H1 (cell line): ENCODE measurements at regions not wholly inside any gene's neighbourhood (a gene's known extent, or its start where the extent isn't known, plus 50 kb on each side); places are given as distances from the start of the nearest gene placed in this dataset.

Experiments
- CTCF ChIA-PET: fragments of 300-600 bp; sonication (Branson Sonifier 250); formaldehyde crosslinking; loops from one replicate; lab custom pipeline; 2021; ENCODE audit not compliant: partially characterized antibody; lab: Charles Lee
- POLR2A ChIA-PET: fragments of 300-600 bp; sonication (Branson Sonifier 250); formaldehyde crosslinking; loops from one replicate; lab custom pipeline; 2021; ENCODE audit warnings: inconsistent platforms; ENCODE audit not compliant: partially characterized antibody; lab: Charles Lee
- DNase-seq, 2 experiments: peaks; one replicate each; pipeline versions ENCODE4 v3.0.0 to v3.0.0-alpha.2; 2010 to 2022; ENCODE audit warnings: low spot score in 2 of 2, low read depth in 1 of 2, mixed read lengths in 1 of 2
- FAIRE-seq: peaks from 2 replicates; lab custom pipeline; 2011; peaks lifted over from hg19 to GRCh38; lab: Jason Lieb, UNC
- H2AFZ ChIP-seq: 2 replicates; pipeline ENCODE4 v1.8.1; 2012; ENCODE audit warnings: low read length, inconsistent platforms
- H2AK5ac ChIP-seq: 2 replicates; pipeline ENCODE4 v1.6.1; 2013; ENCODE audit warnings: low read depth, low read length
- H2BK120ac ChIP-seq: replicated peaks from 2 replicates; pipeline ENCODE3; 2013; ENCODE audit warnings: low read depth, low read length, inconsistent platforms
- H2BK12ac ChIP-seq: 2 replicates; pipeline ENCODE4 v1.6.1; 2013; ENCODE audit warnings: low read depth, low read length
- H2BK15ac ChIP-seq: 2 replicates; pipeline ENCODE4 v1.6.1; 2013; ENCODE audit warnings: low read length
- H2BK20ac ChIP-seq: 2 replicates; pipeline ENCODE4 v1.6.1; 2013; ENCODE audit warnings: low read length
- H2BK5ac ChIP-seq: 2 replicates; pipeline ENCODE4 v1.6.1; 2013; ENCODE audit warnings: low read depth, low read length
- H3K14ac ChIP-seq: 2 replicates; pipeline ENCODE4 v1.6.1; 2013; ENCODE audit warnings: inconsistent platforms; ENCODE audit not compliant: insufficient read length
- H3K18ac ChIP-seq: 2 replicates; pipeline ENCODE4 v1.6.1; 2013; ENCODE audit warnings: low read length; ENCODE audit errors: extremely low read depth
- H3K23ac ChIP-seq: 2 replicates; pipeline ENCODE4 v1.6.1; 2013; ENCODE audit warnings: inconsistent platforms; ENCODE audit not compliant: insufficient read length
- H3K23me2 ChIP-seq: 2 replicates; pipeline ENCODE4 v1.6.1; 2013; ENCODE audit warnings: low read depth, low read length
- H3K27ac ChIP-seq: 2 replicates; pipeline ENCODE4 v1.6.1; 2011; ENCODE audit warnings: low read depth, low read length, inconsistent platforms
- H3K27me3 ChIP-seq, 4 experiments: replicated peaks in 1 of 4; 1 replicate in 1 of 4; 2 replicates in 3 of 4; pipeline versions ENCODE4 v1.6.1 to v1.8.1; 2011 to 2013; ENCODE audit warnings: low read length in 3 of 4, mild to moderate bottlenecking in 3 of 4, inconsistent platforms in 2 of 4, mixed read lengths in 2 of 4, moderate library complexity in 1 of 4; ENCODE audit not compliant: control insufficient read depth in 3 of 4, insufficient read depth in 3 of 4; ENCODE audit errors: extremely low read depth in 1 of 4
- H3K36me3 ChIP-seq, 4 experiments: 2 replicates each; pipeline versions ENCODE4 v1.6.1 to v1.8.1; 2011 to 2013; ENCODE audit warnings: mild to moderate bottlenecking in 4 of 4, low read length in 3 of 4, moderate library complexity in 2 of 4, control low read depth in 1 of 4, inconsistent platforms in 1 of 4; ENCODE audit not compliant: insufficient read depth in 4 of 4, control insufficient read depth in 2 of 4
- H3K4ac ChIP-seq: replicated peaks from 2 replicates; pipeline ENCODE3; 2013; ENCODE audit warnings: low read length, low read depth, mixed read lengths, inconsistent platforms; ENCODE audit not compliant: insufficient read length
- H3K4me1 ChIP-seq, 4 experiments: replicated peaks in 1 of 4; 1 replicate in 1 of 4; 2 replicates in 3 of 4; pipeline versions ENCODE4 v1.6.1 to v1.8.1; 2011 to 2013; ENCODE audit warnings: low read length in 3 of 4, inconsistent platforms in 2 of 4, mixed read lengths in 1 of 4; ENCODE audit not compliant: insufficient read depth in 4 of 4, control insufficient read depth in 3 of 4
- H3K4me2 ChIP-seq, 2 experiments: 2 replicates each; pipeline versions ENCODE4 v1.6.1 to v1.8.1; 2011 to 2013; ENCODE audit warnings: low read depth in 2 of 2, low read length in 2 of 2, control low read depth in 1 of 2, inconsistent platforms in 1 of 2, mild to moderate bottlenecking in 1 of 2; ENCODE audit not compliant: insufficient read depth in 1 of 2
- H3K4me3 ChIP-seq, 4 experiments: fragments of 200-600, 300-600 bp in 1 of 4; sonication (generic), shearing (Covaris generic), sonication (Bioruptor Twin) in 1 of 4; 2 replicates each; pipeline versions ENCODE4 v1.5.1 to v1.8.1; 2011 to 2016; ENCODE audit warnings: low read length in 4 of 4, low read depth in 3 of 4, control low read depth in 2 of 4, inconsistent platforms in 2 of 4, mild to moderate bottlenecking in 2 of 4, mixed read lengths in 1 of 4, moderate library complexity in 1 of 4; ENCODE audit not compliant: insufficient read depth in 2 of 4; ENCODE audit errors: extremely low read depth in 1 of 4
- H3K56ac ChIP-seq: replicated peaks from 2 replicates; pipeline ENCODE3; 2013; ENCODE audit warnings: low read depth, mild to moderate bottlenecking, mixed read lengths, low read length, inconsistent platforms; ENCODE audit not compliant: insufficient read length
- H3K79me1 ChIP-seq: 2 replicates; pipeline ENCODE4 v1.6.1; 2013; ENCODE audit warnings: low read depth, low read length, control low read depth
- H3K79me2 ChIP-seq, 2 experiments: 2 replicates each; pipeline versions ENCODE4 v1.6.1 to v1.8.1; 2012 to 2013; ENCODE audit warnings: low read length in 2 of 2, mild to moderate bottlenecking in 2 of 2, inconsistent platforms in 1 of 2; ENCODE audit not compliant: insufficient read depth in 2 of 2, control insufficient read depth in 1 of 2
- H3K9ac ChIP-seq, 4 experiments: replicated peaks in 1 of 4; 1 replicate in 1 of 4; 2 replicates in 3 of 4; pipeline versions ENCODE4 v1.6.1 to v1.8.1; 2011 to 2013; ENCODE audit warnings: low read depth in 3 of 4, low read length in 3 of 4, control low read depth in 2 of 4, mild to moderate bottlenecking in 2 of 4, moderate library complexity in 2 of 4, inconsistent platforms in 1 of 4; ENCODE audit errors: extremely low read depth in 1 of 4
- H3K9me3 ChIP-seq, 2 experiments: 2 replicates each; pipeline versions ENCODE4 v1.6.1 to v1.8.1; 2012 to 2013; ENCODE audit warnings: mild to moderate bottlenecking in 2 of 2, moderate library complexity in 2 of 2, control low read depth in 1 of 2, inconsistent platforms in 1 of 2, low read depth in 1 of 2, low read length in 1 of 2, mixed read lengths in 1 of 2; ENCODE audit not compliant: insufficient read depth in 2 of 2
- H4K20me1 ChIP-seq, 2 experiments: replicated peaks in 1 of 2; 2 replicates each; pipeline versions ENCODE3 to v1.8.1; 2011 to 2013; ENCODE audit warnings: inconsistent platforms in 2 of 2, low read length in 2 of 2, mild to moderate bottlenecking in 1 of 2; ENCODE audit not compliant: insufficient read depth in 2 of 2, control insufficient read depth in 1 of 2
- H4K5ac ChIP-seq: 2 replicates; pipeline ENCODE4 v1.6.1; 2013; ENCODE audit warnings: low read length, low read depth, mixed read lengths, inconsistent platforms; ENCODE audit not compliant: insufficient read length
- H4K8ac ChIP-seq: 2 replicates; pipeline ENCODE4 v1.8.0; 2013; ENCODE audit warnings: mild to moderate bottlenecking, moderate library complexity, low read length, inconsistent platforms; ENCODE audit not compliant: insufficient read depth; ENCODE audit errors: extremely low read depth
- H4K91ac ChIP-seq: replicated peaks from 2 replicates; pipeline ENCODE3; 2013; ENCODE audit warnings: low read length, mixed read lengths, inconsistent platforms; ENCODE audit not compliant: insufficient read length
- CTCF ChIP-seq, 3 experiments: IDR thresholded peaks; 1 replicate in 2 of 3; 2 replicates in 1 of 3; pipeline versions ENCODE4 v1.5.1 to v1.6.1; 2011; ENCODE audit warnings: low read length in 3 of 3, mild to moderate bottlenecking in 3 of 3, inconsistent platforms in 2 of 3, low read depth in 1 of 3, moderate library complexity in 1 of 3; ENCODE audit not compliant: insufficient read depth in 1 of 3; ENCODE audit errors: control extremely low read depth in 1 of 3
- GTF2F1 ChIP-seq: IDR thresholded peaks from 2 replicates; pipeline ENCODE4 v1.6.1; 2012; ENCODE audit warnings: low read depth, low read length, improper control_type of control experiment, borderline replicate concordance
- POLR2AphosphoS5 ChIP-seq: IDR thresholded peaks from 2 replicates; pipeline ENCODE4 v1.6.1; 2011; ENCODE audit warnings: low read depth, low read length
- RFX5 ChIP-seq: IDR thresholded peaks from 2 replicates; pipeline ENCODE4 v1.6.1; 2011; ENCODE audit warnings: low read depth, low read length, improper control_type of control experiment, borderline replicate concordance
- RNF2 ChIP-seq: fragments of 200-900, 300-1000 bp; sonication (generic); IDR thresholded peaks from 2 replicates; pipeline ENCODE4 v1.7.1; 2016; ENCODE audit warnings: borderline replicate concordance, low read depth, mild to moderate bottlenecking, antibody characterized with exemption, low read length; ENCODE audit not compliant: poor library complexity, severe bottlenecking; ENCODE audit errors: missing control alignments
- TAF1 ChIP-seq: IDR thresholded peaks from 2 replicates; pipeline ENCODE4 v1.6.1; 2011; ENCODE audit warnings: mild to moderate bottlenecking, low read depth, low read length
- TAF7 ChIP-seq: optimal IDR thresholded peaks from 2 replicates; pipeline ENCODE3; 2011; ENCODE audit warnings: low read depth, mild to moderate bottlenecking, inconsistent platforms, low read length, moderate library complexity, borderline replicate concordance
- WGBS, 2 experiments: shearing (Covaris generic) in 1 of 2; methylation state at CpG; one replicate each; pipeline versions ENCODE4 v1.1.6 to v1.1.7; 2013 to 2015; ENCODE audit warnings: low lambda C conversion rate in 2 of 2, mixed read lengths in 2 of 2, inconsistent platforms in 1 of 2, low coverage in 1 of 2, missing lambda C conversion rate in 1 of 2; ENCODE audit not compliant: insufficient replicate concordance in 2 of 2, insufficient coverage in 1 of 2, insufficient read length in 1 of 2; ENCODE audit errors: extremely low coverage in 1 of 2, missing lambda C conversion rate in 1 of 2; 5-methylcytosine and 5-hydroxymethylcytosine counted together

DNA sequence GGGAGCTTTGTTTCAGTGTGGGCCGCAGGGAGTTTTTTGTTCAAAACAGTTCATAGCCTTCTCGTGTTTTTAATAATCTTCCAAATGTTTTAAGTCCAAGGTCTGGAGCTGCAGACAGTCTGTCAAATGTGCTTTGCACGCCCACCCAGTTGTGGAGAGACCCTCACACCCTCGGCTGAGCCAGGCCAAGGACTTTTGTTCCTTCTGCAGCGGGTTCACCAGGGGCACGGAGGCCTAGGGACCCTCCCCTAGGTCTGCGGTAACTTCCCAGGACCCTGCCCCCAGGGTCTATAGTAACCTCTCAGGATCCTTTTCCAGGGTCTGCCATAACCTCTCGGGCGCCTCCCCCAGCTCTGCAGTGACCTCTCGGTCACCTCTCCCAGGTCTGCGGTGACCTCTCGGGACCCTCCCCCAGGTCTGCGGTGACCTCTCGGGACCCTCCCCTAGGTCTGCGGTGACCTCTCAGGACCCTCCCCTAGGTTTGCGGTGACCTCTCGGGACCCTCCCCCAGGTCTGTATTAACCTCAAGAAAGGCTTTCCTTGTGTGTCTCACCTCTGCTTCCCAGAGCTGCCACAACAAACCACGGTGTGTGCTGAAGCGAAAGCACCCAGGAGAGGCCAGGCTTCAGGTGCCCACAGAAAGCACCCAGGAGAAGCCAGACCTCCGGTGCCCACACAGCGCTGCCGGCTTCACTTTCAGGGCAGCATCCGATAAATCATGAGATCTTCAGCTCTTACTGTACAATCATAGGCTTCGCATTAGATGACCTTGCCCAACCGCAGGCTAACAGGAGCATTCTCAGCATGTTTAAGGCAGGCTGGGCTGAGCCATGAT is 301.9 kb upstream of the SALL3 start:
- no peak overlapping the region for H2BK5ac ChIP-seq

More for the DNA sequence above, 301.9 kb upstream of the SALL3 start:
- Histone ChIP-seq H4K8ac (no peak overlapping the region), H2AFZ (no peak overlapping the region), H3K4ac (no peak overlapping the region), H3K4me3 (no peak overlapping the region), H3K23ac (no peak overlapping the region), H3K4me1 (no peaks in the 10 kb centered on the region), H3K9me3 (no peaks in the 10 kb centered on the region; a peak in 1 of 4 replicates), H2BK120ac (no peak overlapping the region), H2AK5ac (no peak overlapping the region), H4K5ac (no peak overlapping the region), H3K9ac (no peak overlapping the region), H2BK12ac (no peak overlapping the region), H3K56ac (no peak overlapping the region), H2BK20ac (no peak overlapping the region), H3K18ac (no peak overlapping the region), H3K4me2 (no peak overlapping the region), H4K91ac (no peak overlapping the region), H3K27me3 (no peaks in the 10 kb centered on the region), H2BK15ac (no peak overlapping the region), H3K79me2 (no peaks in the 10 kb centered on the region), H3K14ac (no peak overlapping the region), H3K23me2 (no peaks in the 10 kb centered on the region), H3K79me1 (no peaks in the 10 kb centered on the region), H4K20me1 (no peaks in the 10 kb centered on the region), H3K27ac (no peak overlapping the region), H3K36me3 (no peaks in the 10 kb centered on the region)
- no peak for DNase-seq
- 89% methylated on average over 24 of the region's 25 CpGs; no CpG with 5 or more reads in 1 of the 2 experiments for WGBS, 2 experiments
- CTCF ChIA-PET = no interaction called here
- TF ChIP-seq TAF1 (no peak), GTF2F1 (no peak), TAF7 (no peak), RNF2 (no peak), CTCF (IDR thresholded peaks at IDR 0.05; ENCODE audit: control extremely low read depth in 1 of 3, insufficient read depth in 1 of 3, low read depth in 1 of 3, low read length in 3 of 3) (no peak), RFX5 (no peak), POLR2AphosphoS5 (no peak)
- POLR2A ChIA-PET = no interaction called here
- no peak for FAIRE-seq
